Hematopoietic multipotent progenitor cell treated with erythropoietin and hydrocortisone succinate and interleukin-3 and kit ligand, for 15 days (in vitro differentiated cells): ENCODE measurements at regions not wholly inside any gene's neighbourhood (a gene's known extent, or its start where the extent isn't known, plus 50 kb on each side); places are given as distances from the start of the nearest gene placed in this dataset.
"Not testable (repeated sequence)": the region's sequence is repeated elsewhere in the genome, so short reads cannot be mapped to it uniquely, and the experiment has no call there.

Experiments used
- DNase-seq: peaks from one replicate; pipeline ENCODE4 v3.0.0-alpha.2; 2015; ENCODE audit warnings: low spot score

DNA sequence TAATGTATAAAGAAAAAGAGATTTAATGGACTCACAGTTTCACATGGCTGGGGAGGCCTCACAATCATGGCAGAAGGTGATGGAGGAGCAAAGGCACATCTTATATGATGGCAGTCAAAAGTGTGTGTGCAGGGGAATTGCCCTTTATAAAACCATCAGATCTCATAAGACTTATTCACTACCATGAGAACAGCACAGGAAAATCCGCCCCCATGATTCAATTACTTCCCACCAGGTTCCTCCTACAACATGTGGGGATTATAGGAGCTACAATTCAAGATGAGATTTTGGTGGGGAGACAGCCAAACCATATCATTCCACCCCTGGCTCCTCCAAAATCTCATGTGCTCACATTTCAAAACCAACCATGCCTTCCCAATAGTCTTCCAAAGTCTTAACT, 82.5 kb upstream of the ANKRD1 start:
- not testable (repeated sequence) for DNase-seq

DNA sequence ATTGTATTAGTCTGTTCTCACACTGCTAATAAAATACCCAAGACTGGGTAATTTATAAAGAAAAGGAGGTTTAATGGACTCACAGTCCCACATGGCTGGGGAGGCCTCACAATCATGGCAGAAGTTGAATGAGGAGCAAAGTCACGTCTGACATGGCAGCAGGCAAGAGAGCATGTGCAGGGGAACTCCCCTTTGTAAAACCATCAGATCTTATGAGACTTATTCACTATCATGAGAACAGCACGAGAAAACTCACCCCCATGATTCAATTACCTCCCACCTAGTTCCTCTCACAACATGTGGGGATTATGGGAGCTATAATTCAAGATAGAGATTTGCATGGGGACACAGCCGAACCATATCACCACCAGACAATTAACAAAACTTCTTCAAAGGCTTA, 84.4 kb upstream of the ANKRD1 start:
- not testable (repeated sequence) for DNase-seq

DNA sequence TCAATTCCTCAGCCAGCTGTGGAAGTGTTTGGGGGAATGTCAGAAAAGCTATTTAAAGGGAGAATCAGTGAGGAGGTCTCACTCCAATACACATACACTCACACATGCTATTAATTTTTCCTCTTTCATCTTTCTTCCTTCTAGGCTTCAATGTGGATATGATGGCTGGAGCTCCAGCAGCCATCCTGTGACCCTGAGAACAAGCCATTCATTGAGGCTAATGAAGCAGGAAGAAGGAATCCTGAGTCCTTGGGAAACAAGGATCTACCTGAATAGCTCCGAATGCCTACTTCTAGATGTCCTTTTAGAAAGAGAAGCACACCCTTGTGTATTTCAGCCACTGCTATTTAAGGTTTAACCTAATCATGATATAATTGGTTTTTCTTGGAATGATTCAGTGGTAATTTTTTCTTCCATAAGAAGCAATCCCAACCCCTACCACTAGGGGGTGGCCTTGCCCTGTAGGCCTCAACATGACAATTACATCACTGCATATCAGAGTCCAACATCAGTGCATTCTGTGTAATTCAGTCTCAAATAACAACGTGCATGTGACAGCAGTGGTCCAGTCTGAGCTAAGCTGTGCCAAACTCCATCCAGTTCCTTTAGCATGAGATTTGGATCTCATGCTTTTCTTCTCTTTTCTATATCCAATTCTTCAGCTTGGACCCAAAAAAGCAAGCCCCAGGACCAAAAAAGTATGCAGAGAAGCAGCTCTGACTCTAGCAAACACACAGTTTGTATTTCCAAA, 85.3 kb upstream of the ANKRD1 start:
- peak; percentile 68 for DNase-seq

DNA sequence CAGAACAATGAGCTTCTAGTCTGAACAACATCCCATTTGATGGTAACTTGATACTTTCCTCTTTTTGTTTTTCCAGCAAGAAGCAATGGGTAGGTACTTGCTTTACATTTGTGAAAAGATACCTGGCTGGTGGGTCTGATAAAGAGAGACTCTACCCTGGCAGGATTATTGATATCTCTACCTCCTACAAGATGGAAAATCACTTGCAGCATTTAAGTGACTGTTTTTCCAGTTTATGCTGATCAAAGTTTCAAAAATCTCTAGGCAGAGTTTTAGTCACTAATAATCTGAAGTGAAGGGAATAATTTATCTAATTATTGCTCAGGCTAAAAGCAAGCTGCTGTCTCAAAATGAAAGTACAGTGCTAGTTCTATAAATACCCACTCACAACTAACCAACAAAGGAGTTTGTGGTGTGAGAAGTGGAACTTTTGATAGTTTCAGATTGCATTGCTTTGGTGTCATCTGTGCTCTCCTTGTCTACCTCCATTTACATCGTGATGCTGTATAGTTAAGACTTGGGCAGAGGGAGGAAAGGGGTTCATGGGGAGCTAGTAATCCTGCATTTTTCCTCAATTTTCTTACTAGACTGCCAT, 86.0 kb upstream of the ANKRD1 start:
- no peak for DNase-seq

DNA sequence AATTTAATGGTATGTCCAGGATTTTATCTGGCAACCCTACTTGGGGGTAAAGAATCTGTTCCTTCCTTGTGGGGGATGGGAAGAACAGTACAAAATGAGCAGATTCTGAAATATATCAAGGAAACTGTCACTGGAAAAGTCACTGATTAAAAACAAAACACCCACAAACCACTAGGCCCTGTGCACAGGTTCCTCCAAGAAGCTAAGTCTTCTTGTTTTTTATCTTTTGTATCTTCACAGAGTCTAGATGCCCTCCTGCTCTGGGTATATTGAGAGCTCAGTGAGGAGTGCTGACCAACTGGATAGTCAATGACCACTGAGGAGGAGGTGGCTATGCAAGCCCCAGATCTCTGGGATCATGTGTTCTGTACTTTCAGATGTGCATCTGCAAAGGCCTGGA, 86.8 kb upstream of the ANKRD1 start:
- DNase-seq = no peak

DNA sequence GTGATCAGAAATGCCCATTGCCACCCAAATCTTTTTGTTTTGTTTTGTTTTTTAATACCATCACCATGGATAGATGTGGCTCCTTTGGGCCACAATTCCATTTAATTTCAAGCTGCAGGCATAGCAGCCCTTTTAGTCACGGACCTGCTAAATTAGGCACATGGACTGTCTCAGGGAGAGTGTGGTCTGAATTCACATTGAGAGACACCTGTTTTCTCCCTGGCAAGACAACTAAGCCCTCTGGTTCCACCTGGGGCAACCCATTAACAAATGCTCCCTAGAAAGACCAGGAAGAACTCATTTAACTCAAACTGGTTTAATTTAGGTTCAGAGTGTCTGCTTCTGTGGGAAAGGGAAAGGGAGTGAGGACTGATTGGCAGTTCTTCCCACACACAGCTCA, 88.2 kb upstream of the ANKRD1 start:
- DNase-seq = no peak

DNA sequence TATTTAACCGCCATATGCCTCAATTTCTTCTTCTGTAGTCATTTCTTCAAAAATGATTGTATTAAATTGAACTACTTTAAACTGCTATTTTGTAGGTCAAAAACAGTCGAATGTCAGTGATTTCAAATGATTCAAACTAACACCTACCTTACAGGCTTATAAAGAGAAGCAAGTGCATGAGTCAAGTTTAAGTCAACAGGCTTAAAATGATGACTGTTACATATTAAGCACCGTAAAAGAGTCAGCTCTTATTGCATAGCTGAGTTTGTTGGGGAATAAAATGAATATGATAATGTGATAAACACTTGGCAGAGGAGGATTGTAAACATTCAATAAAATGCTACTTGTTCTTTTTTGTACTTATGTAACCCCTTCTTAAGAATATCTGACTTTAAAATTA, 90.1 kb upstream of the ANKRD1 start:
- no peak for DNase-seq

DNA sequence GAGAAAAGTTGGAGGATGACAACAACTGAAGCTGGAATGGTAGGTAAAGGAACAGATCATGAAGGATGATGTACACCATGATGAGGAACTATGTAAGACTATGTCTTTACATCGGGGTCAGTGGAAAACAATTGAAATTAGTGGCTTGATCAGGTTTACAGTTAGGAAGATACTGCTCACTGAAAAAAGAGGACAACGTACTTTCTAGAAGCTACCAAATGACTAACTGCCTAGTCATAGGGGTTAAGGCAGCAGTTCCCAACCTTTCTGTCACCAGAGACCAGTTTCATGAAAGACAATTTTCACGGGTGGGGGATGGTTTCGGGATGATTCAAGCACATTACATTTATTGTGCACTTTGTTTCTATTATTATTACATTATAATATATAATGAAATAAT, 91.6 kb upstream of the ANKRD1 start:
- no peak for DNase-seq

DNA sequence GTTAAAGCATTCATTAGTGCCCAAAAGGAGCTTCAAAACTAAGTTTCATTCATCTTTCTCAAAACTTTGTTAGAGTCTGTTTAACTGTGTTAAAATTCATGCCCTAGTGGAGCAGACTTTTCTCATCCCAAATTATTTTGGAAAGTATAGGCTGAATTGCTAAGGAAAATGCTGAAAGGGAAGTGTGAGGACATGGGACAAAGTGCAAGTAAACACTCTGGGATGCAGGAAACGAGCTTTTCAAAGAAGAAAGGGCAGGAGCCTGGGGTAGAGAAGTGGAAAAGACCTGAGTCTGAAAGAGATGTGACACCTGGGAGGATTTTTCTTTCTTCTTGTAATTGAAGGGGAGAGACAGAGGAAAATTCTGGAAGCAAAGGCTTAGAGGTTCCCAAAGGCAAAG, 93.1 kb upstream of the ANKRD1 start:
- no peak for DNase-seq

DNA sequence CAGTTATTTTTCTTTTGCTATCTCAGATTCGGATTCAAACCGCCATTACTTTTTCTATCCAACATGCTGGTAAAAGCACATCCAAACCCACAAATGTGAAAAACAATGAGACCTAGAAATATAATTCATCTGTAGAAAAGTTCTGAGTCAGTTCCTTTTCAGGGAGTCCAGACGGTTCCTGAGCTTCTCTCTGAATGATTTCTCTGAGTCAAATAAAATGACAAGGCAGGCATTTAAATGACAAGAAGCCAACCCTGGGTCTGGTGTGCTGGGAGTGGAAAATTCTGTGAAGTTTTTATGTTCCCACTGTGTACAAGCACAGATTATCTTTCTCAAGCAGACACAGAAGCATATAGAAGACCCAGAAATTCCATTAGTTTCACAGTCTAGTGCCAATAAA, 96.3 kb upstream of the ANKRD1 start:
- no peak for DNase-seq

DNA sequence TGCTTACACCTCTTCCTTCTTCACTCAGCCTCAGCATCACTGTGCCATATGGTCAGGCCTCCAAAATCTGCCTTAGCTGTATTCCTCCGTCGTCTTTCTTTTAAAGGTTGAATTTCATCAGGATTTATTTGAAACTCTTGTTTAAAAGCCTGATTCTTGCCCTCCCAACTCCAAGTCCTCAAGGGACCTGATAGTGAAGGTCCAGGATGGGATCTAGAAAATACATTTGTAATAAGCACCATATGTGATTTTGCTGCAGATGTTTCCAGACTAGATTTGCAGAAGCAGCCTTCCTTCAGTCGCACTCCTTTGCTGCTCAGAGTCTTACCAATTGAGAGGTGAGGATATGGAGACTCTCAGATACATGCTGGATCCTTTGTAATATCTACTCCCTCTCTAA, 101.0 kb upstream of the ANKRD1 start:
- DNase-seq = no peak

DNA sequence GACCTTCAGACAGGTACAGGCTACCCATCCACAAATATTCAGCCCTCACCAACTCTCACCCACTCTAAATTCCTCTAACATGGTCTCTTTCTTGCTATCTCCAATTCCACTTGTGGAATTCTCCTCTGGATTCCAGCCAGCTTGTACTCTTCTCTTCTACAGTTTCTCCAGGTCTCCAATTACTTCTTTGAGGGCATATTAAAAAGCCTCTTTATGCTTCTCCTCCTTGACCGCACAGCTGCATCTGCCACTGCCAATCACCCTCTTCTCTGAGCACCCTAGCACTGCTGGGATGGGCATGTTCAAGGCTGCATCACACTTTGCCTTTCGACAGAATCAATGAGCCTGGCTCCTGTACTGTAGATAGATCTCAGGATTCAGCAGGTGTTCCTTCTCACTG, 101.5 kb upstream of the ANKRD1 start:
- DNase-seq = no peak

DNA sequence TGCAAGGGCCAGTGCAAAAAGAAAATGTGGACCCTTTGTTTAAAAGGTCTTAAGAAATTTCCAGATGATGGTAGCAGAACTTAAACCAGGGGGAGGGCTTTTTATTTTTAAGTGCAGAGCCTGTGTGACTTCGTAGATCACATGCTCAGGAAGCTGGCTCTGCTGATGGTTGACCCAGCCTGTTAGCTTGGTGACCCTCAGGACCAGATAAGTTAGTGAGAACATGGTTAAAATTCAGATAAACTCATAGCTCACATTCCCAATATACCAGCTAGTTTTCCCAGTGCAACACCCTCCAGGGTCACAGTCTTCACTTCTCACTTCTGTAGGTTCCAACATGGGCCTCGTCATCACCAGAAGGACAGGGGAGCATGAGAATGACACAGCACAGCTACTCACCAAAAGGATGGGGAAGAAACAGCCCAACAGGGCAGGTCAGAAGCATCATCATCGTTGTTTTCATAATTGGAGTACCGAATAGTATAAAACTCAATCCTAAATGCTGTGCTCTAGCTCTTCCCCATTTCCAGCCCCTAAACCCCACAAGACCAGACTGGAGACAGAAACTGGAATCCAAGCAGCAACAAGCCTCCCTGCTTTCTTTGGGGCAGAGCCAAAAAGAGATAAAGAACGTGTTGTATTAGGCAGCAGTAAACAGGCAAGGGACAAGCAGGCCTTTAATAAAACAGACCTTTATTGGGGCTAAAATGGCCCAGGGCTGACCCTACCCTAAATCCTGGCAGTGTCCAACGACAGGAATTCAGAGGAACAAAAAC, 102.2 kb upstream of the ANKRD1 start:
- no peak for DNase-seq

DNA sequence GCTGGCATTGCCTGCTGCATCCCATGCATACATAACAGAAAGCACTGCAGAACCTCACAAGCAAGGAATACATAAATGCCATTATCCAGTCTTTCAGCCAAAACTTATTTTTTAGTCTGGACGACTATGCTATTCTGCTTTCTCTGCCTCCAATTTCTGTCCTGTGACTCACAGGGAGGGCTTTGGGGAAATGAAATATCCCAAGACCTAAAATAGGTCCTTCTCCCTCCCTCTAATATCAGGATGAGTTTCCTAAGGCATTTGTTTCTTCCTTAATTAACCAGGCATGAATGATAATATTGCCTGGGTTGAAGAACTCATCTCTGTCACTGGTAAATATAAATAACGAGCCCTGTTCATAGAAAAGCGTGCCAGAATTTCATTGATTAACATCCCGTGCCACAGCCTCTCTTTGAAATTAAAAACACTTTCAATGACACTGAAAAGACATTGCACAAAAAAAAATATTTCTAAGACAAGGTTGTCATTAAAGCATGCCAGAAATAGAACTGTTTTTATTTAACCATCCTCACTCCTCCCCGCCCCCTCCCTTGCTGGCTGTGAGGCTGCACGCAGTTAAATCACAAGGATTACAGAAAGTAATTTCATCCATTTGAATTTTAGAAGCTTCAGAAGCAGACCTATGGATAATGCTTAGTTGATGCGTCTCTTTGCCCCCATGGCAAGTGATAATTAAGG, 103.0 kb upstream of the ANKRD1 start:
- no peak for DNase-seq

DNA sequence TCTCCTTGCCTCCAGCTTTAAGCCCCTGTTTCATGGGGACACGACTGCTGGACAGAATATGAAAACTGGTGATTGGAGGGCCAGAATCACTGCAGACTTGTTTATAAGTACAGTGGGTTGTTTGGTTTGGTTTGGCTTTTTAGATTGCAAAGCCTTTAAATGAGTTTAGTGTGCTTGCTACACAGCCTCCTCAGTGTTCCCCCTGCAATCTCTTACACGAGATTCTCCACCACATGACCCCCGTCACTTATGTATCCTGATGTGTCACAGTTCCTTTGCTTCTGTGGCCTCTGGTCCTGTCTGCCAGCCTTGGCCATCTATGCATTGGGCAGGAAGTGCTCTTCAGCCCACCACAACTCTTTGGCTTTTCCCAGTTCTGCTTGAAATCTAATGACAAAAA, 103.7 kb upstream of the ANKRD1 start:
- DNase-seq = no peak

DNA sequence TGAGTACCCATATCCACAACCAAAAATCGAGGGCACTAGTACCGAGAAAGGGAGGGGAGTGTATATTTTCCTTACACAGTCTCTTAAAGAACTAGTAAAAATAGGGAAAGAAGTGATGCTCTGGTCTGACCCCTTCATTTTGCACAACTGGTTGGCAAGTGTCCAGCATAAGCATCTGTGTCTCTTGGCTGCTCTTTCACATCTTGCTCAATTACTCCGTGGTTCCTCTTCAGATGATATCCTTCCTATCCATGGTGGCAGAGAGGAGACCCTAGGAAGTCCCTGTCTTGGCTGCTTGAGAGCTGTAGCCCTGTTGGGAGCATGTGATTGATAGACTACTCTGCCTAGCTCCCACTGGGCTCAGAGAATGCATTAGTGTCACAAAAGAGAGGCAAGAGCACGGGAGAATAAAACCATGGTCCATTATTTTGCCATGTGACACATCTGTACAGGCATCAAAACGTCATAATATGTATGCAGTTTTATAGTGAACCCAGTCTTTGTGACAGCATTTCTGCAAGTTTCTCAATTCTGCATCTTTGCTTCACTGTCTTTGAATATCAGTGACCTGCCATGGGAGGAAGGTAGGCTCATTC, 111.8 kb upstream of the ANKRD1 start:
- no peak for DNase-seq

DNA sequence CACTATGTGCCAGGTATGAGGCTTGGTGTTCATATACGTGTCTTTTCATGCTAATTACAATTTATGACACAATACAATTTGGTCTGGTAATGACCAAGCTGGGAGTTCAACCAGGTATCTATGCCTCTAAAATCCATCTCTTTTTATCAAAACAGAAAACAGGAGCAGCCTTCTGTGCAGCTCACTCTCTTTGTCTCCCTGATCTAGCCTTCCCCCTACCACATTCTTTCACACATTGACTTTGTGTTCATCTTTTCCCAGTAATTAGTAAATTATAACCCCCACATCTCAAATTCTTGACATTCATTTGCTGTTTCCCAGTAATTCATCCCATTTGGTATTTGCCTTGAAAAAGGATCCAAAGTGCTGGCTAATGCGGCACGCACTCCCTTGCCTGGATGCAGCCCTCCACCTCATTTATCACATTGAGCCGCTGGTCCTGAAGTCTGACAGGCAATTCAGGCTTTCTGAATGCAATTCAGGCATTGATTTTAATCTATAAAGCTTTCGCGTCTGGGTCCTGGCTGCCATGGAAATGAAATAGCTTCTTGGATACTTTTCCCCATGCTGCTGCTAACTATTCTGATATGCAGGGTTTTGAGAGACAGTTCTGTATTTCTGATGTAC, 112.5 kb upstream of the ANKRD1 start:
- DNase-seq = no peak

DNA sequence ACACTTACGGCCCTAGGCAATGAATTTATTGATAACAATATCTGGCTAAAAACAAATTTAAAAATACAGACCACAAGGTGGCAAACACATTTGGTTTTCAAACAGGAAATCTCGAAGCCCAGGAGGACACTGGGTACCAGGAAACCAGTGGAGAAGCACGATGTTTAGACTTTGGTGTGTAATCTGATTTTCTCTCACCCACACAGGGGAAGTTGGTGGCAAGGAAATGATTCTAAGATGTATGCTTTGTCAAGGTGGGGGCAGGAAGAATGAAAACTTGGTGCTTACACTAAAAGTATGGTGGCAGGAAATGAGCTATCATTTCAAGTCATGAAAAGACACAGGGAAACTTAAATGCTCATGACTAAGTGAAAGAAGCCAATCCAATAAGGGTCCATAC, 113.2 kb upstream of the ANKRD1 start:
- no peak for DNase-seq

DNA sequence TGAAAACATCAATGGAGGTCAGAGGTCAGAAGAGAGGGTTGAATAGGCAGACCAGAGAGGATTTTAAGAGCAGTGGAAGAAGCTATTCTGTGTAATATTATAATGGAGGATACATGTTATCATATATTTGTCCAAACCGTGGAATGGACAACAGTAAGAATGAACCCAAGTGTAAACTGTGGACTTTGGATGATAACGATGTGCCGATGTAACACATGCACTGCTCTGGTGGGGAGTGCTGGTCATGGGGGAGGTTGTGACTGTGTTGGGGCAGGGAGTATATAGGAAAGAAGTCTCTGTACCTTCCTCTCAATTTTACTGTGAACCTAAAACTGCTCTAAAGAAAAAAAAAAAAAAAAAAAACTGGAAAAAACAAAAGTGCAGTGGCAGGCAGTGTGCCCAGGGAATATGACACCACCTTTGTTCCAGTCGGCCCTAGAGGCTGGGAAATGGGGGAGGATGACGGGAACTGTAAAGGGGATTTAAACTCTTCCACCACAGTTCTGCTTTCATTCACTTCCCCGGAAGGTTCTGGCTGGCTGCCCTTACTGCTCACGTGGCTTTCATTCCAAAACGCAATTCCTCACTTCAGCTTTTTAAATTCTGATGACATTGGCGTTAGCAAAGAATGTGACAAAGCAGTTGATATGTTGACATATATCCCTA, 113.7 kb upstream of the ANKRD1 start:
- DNase-seq = no peak

DNA sequence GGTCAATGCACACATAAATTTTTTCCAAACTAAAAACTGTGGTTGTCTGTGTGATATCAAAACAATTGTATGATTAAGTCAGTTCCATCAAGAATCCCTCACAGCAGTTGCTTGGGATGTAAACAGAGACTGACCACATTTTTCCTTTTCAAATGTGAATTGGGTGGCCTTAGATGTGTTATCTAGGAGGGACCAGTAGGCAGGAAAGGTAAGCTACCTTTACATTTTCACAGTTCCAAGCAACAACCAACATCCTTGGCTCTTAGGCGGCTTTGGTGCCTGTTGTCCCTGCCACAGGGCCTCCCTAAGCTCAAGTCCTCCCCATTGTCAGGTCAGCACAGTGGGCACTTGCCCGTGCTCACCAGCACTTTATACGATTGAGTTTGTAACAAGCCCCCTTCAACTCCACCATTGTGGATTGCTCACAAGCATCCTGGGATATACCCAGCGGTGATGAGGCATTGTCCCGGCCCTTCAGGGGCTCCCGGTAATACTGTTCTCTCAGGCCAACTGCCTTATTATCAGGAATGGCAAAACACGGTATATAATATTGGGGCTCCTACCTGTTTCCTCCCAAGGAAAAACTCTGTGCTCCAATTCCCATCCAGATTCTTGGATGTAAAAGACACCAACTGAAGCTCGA, 114.9 kb upstream of the ANKRD1 start:
- no peak for DNase-seq
